MM.1S (cell line): ENCODE measurements at regions not wholly inside any gene's neighbourhood (a gene's known extent, or its start where the extent isn't known, plus 50 kb on each side); places are given as distances from the start of the nearest gene placed in this dataset.

Source experiments
- DNase-seq: peaks from one replicate; pipeline ENCODE4 v3.0.0-alpha.2; 2015
- H2AFZ ChIP-seq: fragments of 300-600 bp; sonication (generic); 2 replicates; pipeline ENCODE4 v1.6.0; 2016; ENCODE audit warnings: antibody characterized with exemption, low read length
- H3F3A ChIP-seq: fragments of 300-600 bp; sonication (generic); 2 replicates; pipeline ENCODE4 v1.6.1; 2016; ENCODE audit warnings: mild to moderate bottlenecking, antibody characterized with exemption, low read length, moderate library complexity, mixed read lengths; ENCODE audit not compliant: insufficient read depth
- H3K27ac ChIP-seq: fragments of 300-600 bp; sonication (generic); 2 replicates; pipeline ENCODE4 v1.5.1; 2016; ENCODE audit warnings: mild to moderate bottlenecking, low read length
- H3K27me3 ChIP-seq: fragments of 300-600 bp; sonication (generic); replicated peaks from 2 replicates; pipeline ENCODE4 v1.6.0; 2016; ENCODE audit warnings: low read length; ENCODE audit not compliant: insufficient read depth
- H3K36me3 ChIP-seq: fragments of 300-600 bp; sonication (generic); replicated peaks from 2 replicates; pipeline ENCODE4 v1.6.1; 2016; ENCODE audit warnings: mild to moderate bottlenecking, low read length, mixed read lengths; ENCODE audit not compliant: insufficient read depth
- H3K4me1 ChIP-seq: fragments of 300-600 bp; sonication (generic); 2 replicates; pipeline ENCODE4 v1.6.1; 2016; ENCODE audit warnings: low read length, mixed read lengths
- H3K4me2 ChIP-seq: fragments of 300-600 bp; sonication (generic); 2 replicates; pipeline ENCODE4 v1.6.0; 2016; ENCODE audit warnings: low read depth, low read length
- H3K4me3 ChIP-seq: fragments of 300-600 bp; sonication (generic); 2 replicates; pipeline ENCODE4 v1.5.1; 2016; ENCODE audit warnings: low read length, mixed read lengths
- H3K79me2 ChIP-seq: fragments of 300-600 bp; sonication (generic); 2 replicates; pipeline ENCODE4 v1.6.1; 2016; ENCODE audit warnings: mixed run types, low read length, mixed read lengths
- H3K9ac ChIP-seq: fragments of 300-600 bp; sonication (generic); 2 replicates; pipeline ENCODE4 v1.6.1; 2016; ENCODE audit warnings: low read length, mixed read lengths
- H3K9me2 ChIP-seq: fragments of 300-600 bp; sonication (generic); replicated peaks from 2 replicates; pipeline ENCODE4 v1.6.1; 2016; ENCODE audit warnings: mild to moderate bottlenecking, low read length, mixed read lengths; ENCODE audit not compliant: insufficient read depth
- H3K9me3 ChIP-seq: fragments of 300-600 bp; sonication (generic); replicated peaks from 2 replicates; pipeline ENCODE4 v1.6.1; 2016; ENCODE audit warnings: mild to moderate bottlenecking, low read length, mixed read lengths; ENCODE audit not compliant: insufficient read depth
- H4K20me1 ChIP-seq: fragments of 300-600 bp; sonication (generic); 2 replicates; pipeline ENCODE4 v1.6.1; 2016; ENCODE audit warnings: mild to moderate bottlenecking, low read length, moderate library complexity, mixed read lengths; ENCODE audit not compliant: insufficient read depth
- EZH2 ChIP-seq: fragments of 300-600 bp; sonication (generic); optimal IDR thresholded peaks from 2 replicates; pipeline ENCODE3; 2017; ENCODE audit warnings: low read depth, mild to moderate bottlenecking, antibody characterized with exemption, low read length, mixed read lengths
- EZH2phosphoT487 ChIP-seq: fragments of 300-600 bp; sonication (generic); IDR thresholded peaks from 2 replicates; pipeline ENCODE4 v1.6.1; 2018; ENCODE audit warnings: antibody characterized with exemption, low read length
- TF ChIP-seq, protein P1 (sequence below): fragments of 300-600 bp; sonication (generic); IDR thresholded peaks from 2 replicates; pipeline ENCODE4 v1.5.1; 2016; ENCODE audit warnings: antibody characterized with exemption, low read length, mixed read lengths

- H3K9me3 ChIP-seq = no peaks in the 10 kb centered on the region
- no peaks in the 10 kb centered on the region for H3K9me2 ChIP-seq
- no peak overlapping the region for H3K27ac ChIP-seq
- H3F3A ChIP-seq = no peaks in the 10 kb centered on the region
- H3K27me3 ChIP-seq = no peaks in the 10 kb centered on the region
- H3K4me2 ChIP-seq = no peak overlapping the region
- TF ChIP-seq EZH2phosphoT487 (no peak), EZH2 (no peak)
- TF ChIP-seq, protein P1, sequence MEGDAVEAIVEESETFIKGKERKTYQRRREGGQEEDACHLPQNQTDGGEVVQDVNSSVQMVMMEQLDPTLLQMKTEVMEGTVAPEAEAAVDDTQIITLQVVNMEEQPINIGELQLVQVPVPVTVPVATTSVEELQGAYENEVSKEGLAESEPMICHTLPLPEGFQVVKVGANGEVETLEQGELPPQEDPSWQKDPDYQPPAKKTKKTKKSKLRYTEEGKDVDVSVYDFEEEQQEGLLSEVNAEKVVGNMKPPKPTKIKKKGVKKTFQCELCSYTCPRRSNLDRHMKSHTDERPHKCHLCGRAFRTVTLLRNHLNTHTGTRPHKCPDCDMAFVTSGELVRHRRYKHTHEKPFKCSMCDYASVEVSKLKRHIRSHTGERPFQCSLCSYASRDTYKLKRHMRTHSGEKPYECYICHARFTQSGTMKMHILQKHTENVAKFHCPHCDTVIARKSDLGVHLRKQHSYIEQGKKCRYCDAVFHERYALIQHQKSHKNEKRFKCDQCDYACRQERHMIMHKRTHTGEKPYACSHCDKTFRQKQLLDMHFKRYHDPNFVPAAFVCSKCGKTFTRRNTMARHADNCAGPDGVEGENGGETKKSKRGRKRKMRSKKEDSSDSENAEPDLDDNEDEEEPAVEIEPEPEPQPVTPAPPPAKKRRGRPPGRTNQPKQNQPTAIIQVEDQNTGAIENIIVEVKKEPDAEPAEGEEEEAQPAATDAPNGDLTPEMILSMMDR = no peak
- H3K9ac ChIP-seq = no peak overlapping the region
- no peak for DNase-seq
- H3K79me2 ChIP-seq = no peaks in the 10 kb centered on the region
- no peak overlapping the region for H3K4me3 ChIP-seq
- no peaks in the 10 kb centered on the region for H4K20me1 ChIP-seq
- H2AFZ ChIP-seq = no peak overlapping the region
- no peaks in the 10 kb centered on the region for H3K4me1 ChIP-seq
- no peaks in the 10 kb centered on the region for H3K36me3 ChIP-seq
Observed at GRCh38 chr5:29239606-29240005, 1953.9 kb upstream of the CDH6 start.

- no peak for TF ChIP-seq EZH2
- Histone ChIP-seq H3K4me2 (no peak overlapping the region), H3K9me3 (no peaks in the 10 kb centered on the region), H3K4me1 (no peaks in the 10 kb centered on the region), H3K9me2 (no peaks in the 10 kb centered on the region), H2AFZ (no peak overlapping the region), H3K9ac (no peak overlapping the region), H4K20me1 (no peaks in the 10 kb centered on the region), H3F3A (no peaks in the 10 kb centered on the region), H3K27ac (no peak overlapping the region), H3K4me3 (no peak overlapping the region), H3K27me3 (no peaks in the 10 kb centered on the region), H3K79me2 (no peaks in the 10 kb centered on the region), H3K36me3 (no peaks in the 10 kb centered on the region)
- no peak for DNase-seq
Observed at GRCh38 chr5:29238115-29238514, 1955.4 kb upstream of the CDH6 start.

GRCh38 chr5:29231154-29231553 lies 1962.3 kb upstream of the CDH6 start:
- H2AFZ ChIP-seq = no peak overlapping the region
- H4K20me1 ChIP-seq = no peaks in the 10 kb centered on the region
- H3K27ac ChIP-seq = no peak overlapping the region
- no peaks in the 10 kb centered on the region for H3K27me3 ChIP-seq
- no peaks in the 10 kb centered on the region for H3K36me3 ChIP-seq
- H3F3A ChIP-seq = no peaks in the 10 kb centered on the region
- TF ChIP-seq EZH2phosphoT487 (no peak), EZH2 (no peak)
- TF ChIP-seq, protein P1 = no peak
- no peaks in the 10 kb centered on the region for H3K9me2 ChIP-seq
- H3K9me3 ChIP-seq = no peaks in the 10 kb centered on the region
- H3K4me2 ChIP-seq = no peak overlapping the region
- H3K9ac ChIP-seq = no peak overlapping the region
- no peaks in the 10 kb centered on the region for H3K4me1 ChIP-seq
- no peak for DNase-seq
- H3K4me3 ChIP-seq = no peak overlapping the region
- no peaks in the 10 kb centered on the region for H3K79me2 ChIP-seq

DNA sequence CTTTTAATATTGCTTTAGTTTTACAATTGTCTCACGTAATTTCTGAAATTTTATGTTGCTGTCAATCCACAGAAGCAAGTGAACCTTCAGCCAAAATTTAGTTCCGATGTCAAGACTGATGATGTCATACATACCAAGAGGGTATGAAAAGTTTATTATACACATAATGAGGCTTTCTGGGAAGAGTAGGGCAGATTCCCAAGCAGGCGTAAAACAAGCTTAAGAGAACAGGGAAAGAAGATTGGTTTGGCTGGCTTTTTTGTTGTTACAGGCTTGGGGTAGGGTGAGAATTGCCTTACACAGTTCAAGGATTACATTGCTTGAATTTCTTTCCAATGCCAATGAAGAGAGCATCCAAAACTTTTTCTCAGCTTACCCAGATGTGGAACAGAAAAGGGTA lies 1962.9 kb upstream of the CDH6 start:
- H3K4me1 ChIP-seq = no peaks in the 10 kb centered on the region
- no peaks in the 10 kb centered on the region for H3K9me3 ChIP-seq
- H3K36me3 ChIP-seq = no peaks in the 10 kb centered on the region
- DNase-seq = no peak
- no peaks in the 10 kb centered on the region for H4K20me1 ChIP-seq
- no peak overlapping the region for H3K27ac ChIP-seq
- H3F3A ChIP-seq = no peaks in the 10 kb centered on the region
- no peak overlapping the region for H3K4me2 ChIP-seq
- no peaks in the 10 kb centered on the region for H3K79me2 ChIP-seq
- no peaks in the 10 kb centered on the region for H3K27me3 ChIP-seq
- TF ChIP-seq EZH2 = no peak
- no peak for TF ChIP-seq EZH2phosphoT487
- TF ChIP-seq, protein P1 = no peak
- H3K9ac ChIP-seq = no peak overlapping the region
- no peaks in the 10 kb centered on the region for H3K9me2 ChIP-seq
- H2AFZ ChIP-seq = no peak overlapping the region
- H3K4me3 ChIP-seq = no peak overlapping the region
